ENCODE measurements at regions not wholly inside any gene's neighbourhood (a gene's known extent, or its start where the extent isn't known, plus 50 kb on each side); places are given as distances from the start of the nearest gene placed in this dataset.

DNA sequence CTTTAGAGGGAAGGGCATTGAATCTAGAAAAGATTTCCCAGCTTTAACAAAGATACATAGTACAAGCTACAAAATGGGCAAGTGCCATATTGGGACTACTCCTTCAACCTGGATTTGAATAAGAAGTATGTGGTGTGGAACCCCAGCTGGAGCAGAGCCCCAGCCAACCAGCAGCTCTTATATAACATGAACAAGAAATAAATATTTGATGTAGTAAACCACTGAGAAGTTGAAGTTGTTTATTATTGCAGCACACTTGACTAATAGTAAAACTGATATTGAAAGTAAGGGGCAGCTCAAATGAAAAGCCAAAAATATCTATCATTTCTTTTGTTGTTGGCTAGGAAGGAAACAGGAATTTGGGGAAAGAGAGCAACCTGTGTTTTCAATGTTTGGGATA is 701.8 kb downstream of the TMTC2 start:
- DNase-seq (ENCODE audit: low spot score) = no peak
- in situ Hi-C loops (cut with MboI; ENCODE audit: low sequenced_read_pairs, unreplicated experiment) = loop anchor here (25.0 kb wide), 1 partner anchor 701 kb away; the partner anchor contains the start of gene TMTC2
- TF ChIP-seq, protein P1, sequence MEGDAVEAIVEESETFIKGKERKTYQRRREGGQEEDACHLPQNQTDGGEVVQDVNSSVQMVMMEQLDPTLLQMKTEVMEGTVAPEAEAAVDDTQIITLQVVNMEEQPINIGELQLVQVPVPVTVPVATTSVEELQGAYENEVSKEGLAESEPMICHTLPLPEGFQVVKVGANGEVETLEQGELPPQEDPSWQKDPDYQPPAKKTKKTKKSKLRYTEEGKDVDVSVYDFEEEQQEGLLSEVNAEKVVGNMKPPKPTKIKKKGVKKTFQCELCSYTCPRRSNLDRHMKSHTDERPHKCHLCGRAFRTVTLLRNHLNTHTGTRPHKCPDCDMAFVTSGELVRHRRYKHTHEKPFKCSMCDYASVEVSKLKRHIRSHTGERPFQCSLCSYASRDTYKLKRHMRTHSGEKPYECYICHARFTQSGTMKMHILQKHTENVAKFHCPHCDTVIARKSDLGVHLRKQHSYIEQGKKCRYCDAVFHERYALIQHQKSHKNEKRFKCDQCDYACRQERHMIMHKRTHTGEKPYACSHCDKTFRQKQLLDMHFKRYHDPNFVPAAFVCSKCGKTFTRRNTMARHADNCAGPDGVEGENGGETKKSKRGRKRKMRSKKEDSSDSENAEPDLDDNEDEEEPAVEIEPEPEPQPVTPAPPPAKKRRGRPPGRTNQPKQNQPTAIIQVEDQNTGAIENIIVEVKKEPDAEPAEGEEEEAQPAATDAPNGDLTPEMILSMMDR (IDR thresholded peaks at IDR 0.05; ENCODE audit: borderline replicate concordance, control extremely low read depth, extremely low read depth, insufficient read depth, missing control alignments) = no peak

DNA sequence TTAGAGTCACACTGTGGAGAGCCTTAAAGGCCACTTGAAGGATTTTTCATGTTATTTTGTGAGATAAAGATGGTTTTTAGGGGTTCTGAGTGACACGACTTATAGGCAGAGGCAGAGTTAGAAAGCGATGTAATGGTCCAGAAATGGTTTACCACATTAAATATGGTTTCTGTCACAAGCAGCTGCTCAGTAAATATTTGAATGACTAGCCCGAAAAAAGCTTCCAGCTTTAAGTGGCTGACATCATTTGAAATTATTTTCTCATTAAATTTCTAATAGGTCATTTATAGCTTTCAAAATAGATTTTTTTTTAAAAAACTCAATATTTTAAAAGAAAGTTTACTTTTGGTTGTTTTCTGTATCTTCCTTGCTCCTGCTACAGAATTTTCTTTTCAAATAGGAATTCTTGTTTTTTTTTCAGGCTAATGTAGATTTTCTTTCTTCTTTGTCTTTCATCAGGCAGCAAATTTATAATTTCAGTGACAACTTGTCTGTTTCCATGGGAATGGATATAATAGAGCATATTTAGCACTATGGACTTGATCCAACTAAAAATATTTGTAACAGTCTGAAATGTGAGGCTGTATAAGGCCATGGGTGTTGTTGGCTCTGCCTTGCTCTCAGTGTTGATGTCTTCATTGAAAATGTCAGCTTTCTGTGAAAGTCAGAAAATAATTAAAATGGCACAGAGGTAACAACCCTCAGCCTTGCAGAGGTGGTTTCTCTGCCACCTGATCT is 700.0 kb downstream of the TMTC2 start:
- TF ChIP-seq, protein P1 (IDR thresholded peaks at IDR 0.05; ENCODE audit: borderline replicate concordance, control extremely low read depth, extremely low read depth, insufficient read depth, missing control alignments) = no peak
- DNase-seq (ENCODE audit: low spot score) = no peak
- in situ Hi-C loops (cut with MboI; ENCODE audit: low sequenced_read_pairs, unreplicated experiment) = loop anchor here (25.0 kb wide), 1 partner anchor 699 kb away; the partner anchor contains the start of gene TMTC2

DNA sequence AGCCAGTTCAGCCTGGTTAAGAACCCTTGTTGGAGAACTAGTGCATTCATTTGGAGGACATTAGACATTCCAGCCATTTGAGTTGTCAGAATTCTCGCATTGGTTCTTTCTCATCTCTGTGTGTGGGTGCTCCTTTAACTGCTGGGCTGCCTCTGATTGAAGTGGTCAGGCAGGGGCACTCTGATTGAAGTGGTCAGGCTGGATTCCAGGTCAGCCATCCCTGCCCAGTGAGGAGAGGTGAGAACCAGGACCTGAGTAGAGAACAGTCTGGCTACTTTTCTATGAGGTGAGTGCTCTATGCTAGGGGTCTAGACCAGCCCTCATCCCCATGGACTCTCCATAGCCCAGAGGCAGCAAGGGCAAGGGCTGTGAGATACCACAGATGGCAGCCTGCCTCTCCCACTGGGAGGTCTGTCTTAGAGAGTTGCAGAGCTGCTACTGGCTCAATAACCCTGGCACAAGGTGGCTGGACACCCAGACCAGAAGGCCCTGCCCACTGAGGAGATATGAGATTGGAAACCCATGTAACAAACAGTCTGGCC is 691.6 kb downstream of the TMTC2 start:
- in situ Hi-C loops (cut with MboI; ENCODE audit: low sequenced_read_pairs, unreplicated experiment) = loop anchor here (25.0 kb wide), 1 partner anchor 691 kb away; the partner anchor contains the start of gene TMTC2
- DNase-seq (ENCODE audit: low spot score) = no peak
- TF ChIP-seq, protein P1 (IDR thresholded peaks at IDR 0.05; ENCODE audit: borderline replicate concordance, control extremely low read depth, extremely low read depth, insufficient read depth, missing control alignments) = no peak

DNA sequence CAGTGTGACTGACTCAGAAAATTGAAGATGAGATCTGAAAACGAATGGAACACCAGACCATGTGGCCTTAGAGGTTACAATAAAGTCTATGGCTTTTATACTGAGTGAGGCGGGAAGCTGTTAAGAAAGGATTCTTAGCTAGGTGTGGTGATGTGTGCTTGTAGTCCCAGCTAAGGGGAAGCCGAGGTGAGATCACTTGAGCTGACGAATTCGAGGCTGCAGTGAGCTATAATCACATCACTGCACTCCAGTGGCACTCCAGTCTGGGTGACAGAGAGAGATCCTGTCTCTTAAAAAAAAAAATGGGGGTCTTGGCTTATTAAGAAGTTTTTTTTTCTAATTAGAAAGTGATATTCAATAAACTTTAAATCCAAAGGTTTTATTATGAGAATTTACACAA is 678.6 kb downstream of the TMTC2 start:
- no peak for DNase-seq (ENCODE audit: low spot score)
- in situ Hi-C loops (cut with MboI; ENCODE audit: low sequenced_read_pairs, unreplicated experiment) = no loop called here
- TF ChIP-seq, protein P1 (IDR thresholded peaks at IDR 0.05; ENCODE audit: borderline replicate concordance, control extremely low read depth, extremely low read depth, insufficient read depth, missing control alignments) = no peak

DNA sequence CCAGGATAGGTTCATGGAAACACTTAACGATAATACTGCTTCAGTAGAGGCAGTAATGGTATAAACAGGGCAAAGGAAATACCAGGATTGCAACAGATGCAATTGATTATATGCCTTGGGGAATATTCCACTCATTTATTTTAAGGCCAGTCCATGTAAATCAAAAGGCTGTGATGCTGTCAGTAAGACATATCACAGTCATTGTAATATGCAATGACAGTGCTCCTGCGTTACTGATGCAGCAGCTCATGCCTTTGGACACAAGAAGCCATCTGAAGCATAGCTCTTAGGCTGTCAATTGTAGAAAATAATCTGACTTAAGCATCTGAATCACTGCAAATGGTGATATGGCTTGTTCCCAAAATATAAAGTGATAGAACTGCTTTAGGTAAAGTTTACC is 674.8 kb downstream of the TMTC2 start:
- in situ Hi-C loops (cut with MboI; ENCODE audit: low sequenced_read_pairs, unreplicated experiment) = no loop called here
- DNase-seq (ENCODE audit: low spot score) = no peak
- TF ChIP-seq, protein P1 (IDR thresholded peaks at IDR 0.05; ENCODE audit: borderline replicate concordance, control extremely low read depth, extremely low read depth, insufficient read depth, missing control alignments) = no peak

DNA sequence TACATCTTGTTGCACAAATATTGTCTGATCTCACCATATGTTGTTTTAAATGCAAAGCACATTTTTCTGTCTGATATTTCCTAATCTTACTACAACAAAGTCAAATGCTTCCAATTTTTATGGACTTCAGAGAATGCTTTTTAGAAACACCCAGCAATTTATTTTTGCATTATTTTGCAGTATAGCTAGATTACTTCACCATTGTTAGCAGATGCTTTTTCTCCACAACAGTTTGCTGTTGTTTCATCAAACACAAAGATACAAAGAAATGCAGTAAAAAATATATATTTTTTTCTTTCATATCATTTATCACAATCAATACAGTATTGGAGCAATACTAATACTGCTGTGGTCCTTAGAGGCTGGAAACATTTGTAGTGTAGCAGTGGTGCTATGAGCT is 674.4 kb downstream of the TMTC2 start:
- TF ChIP-seq, protein P1 (IDR thresholded peaks at IDR 0.05; ENCODE audit: borderline replicate concordance, control extremely low read depth, extremely low read depth, insufficient read depth, missing control alignments) = no peak
- no peak for DNase-seq (ENCODE audit: low spot score)
- in situ Hi-C loops (cut with MboI; ENCODE audit: low sequenced_read_pairs, unreplicated experiment) = no loop called here
